ENCODE measurements at regions not wholly inside any gene's neighbourhood (a gene's known extent, or its start where the extent isn't known, plus 50 kb on each side); places are given as distances from the start of the nearest gene placed in this dataset.

DNA sequence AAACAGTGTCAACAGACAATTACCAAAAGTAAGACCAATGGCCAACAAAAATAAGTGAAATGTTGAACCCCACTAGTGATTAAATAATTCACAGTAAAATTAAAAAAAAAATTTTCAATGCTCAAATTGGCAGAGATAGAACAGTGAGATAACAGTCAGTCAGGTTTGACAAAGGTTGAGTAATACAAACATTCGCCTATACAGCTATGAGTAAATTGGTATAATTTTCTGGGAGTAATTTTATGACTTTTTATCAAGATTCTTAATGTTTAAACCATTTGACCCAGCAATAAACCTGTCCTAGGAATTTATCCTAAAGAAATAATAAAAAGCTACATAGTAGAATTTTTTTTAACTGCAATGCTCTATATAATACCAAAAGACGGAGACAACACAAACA is 64.9 kb upstream of the SHH start:
- no peak overlapping the region for H3K4me3 ChIP-seq (ENCODE audit: low read length)
- H3K4me1 ChIP-seq (ENCODE audit: control insufficient read depth, insufficient read depth, low read length): no peaks in the 10 kb centered on the region
- no peaks in the 10 kb centered on the region for H3K36me3 ChIP-seq (ENCODE audit: control insufficient read depth, insufficient read depth, low read length, severe bottlenecking)
- H3K27me3 ChIP-seq (replicated peaks; ENCODE audit: control insufficient read depth, insufficient read depth, low read length): no peaks in the 10 kb centered on the region
- no peaks in the 10 kb centered on the region for H3K9me3 ChIP-seq (ENCODE audit: control insufficient read depth, low read length)
- DNase-seq (ENCODE audit: low read depth): no peak
- no peak overlapping the region for H3K9ac ChIP-seq (ENCODE audit: low read length)

DNA sequence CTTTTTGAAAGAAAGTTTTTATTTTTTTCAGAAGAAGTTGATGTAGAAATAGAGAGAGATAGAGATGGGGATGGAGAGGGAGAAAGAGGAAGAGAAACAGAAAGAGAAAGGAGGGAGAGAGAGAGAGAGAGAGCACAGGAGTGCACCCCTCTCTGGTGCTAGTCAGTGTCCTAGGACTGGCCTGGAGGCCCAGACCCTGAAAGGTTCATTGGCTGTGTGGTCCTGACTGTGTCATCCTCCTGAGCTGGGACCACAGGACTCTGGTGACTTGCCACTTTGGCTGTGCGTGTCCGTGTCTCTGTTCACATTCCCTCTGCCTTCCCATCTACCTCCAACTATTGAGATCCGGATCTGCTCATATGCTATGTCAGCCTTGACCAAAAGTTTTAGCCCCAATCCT is 62.1 kb upstream of the SHH start:
- peaks cover 6% of the 10 kb centered on the region for H3K27me3 ChIP-seq (replicated peaks; ENCODE audit: control insufficient read depth, insufficient read depth, low read length)
- no peak for DNase-seq (ENCODE audit: low read depth)
- no peak overlapping the region for H3K4me3 ChIP-seq (ENCODE audit: low read length)
- no peak overlapping the region for H3K9ac ChIP-seq (ENCODE audit: low read length)
- H3K4me1 ChIP-seq (ENCODE audit: control insufficient read depth, insufficient read depth, low read length): no peaks in the 10 kb centered on the region
- no peaks in the 10 kb centered on the region for H3K36me3 ChIP-seq (ENCODE audit: control insufficient read depth, insufficient read depth, low read length, severe bottlenecking)
- no peaks in the 10 kb centered on the region for H3K9me3 ChIP-seq (ENCODE audit: control insufficient read depth, low read length)

DNA sequence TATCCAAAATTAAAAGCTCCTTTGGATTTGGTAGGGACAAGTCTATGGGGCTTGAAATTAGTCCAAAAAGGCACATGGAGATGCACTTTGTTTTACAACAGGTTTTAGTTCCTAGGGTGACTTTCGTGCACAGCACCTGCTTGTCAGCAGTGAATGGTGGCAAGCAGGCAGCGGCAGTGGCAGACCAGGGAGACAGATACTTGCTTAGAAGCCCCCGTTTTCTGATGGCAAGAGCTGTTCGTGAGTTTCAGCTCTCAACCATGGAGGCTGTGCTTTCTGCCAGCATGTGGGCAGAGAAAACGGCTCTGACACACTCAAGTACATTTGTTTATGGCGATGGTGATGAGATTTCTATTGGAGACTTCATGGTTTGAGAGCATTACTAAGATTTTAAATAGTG is 61.7 kb upstream of the SHH start:
- H3K36me3 ChIP-seq (ENCODE audit: control insufficient read depth, insufficient read depth, low read length, severe bottlenecking): no peaks in the 10 kb centered on the region
- H3K9ac ChIP-seq (ENCODE audit: low read length): no peak overlapping the region
- peaks cover 6% of the 10 kb centered on the region for H3K27me3 ChIP-seq (replicated peaks; ENCODE audit: control insufficient read depth, insufficient read depth, low read length)
- no peak overlapping the region for H3K4me3 ChIP-seq (ENCODE audit: low read length)
- no peak for DNase-seq (ENCODE audit: low read depth)
- no peaks in the 10 kb centered on the region for H3K4me1 ChIP-seq (ENCODE audit: control insufficient read depth, insufficient read depth, low read length)
- peaks cover 4% of the 10 kb centered on the region for H3K9me3 ChIP-seq (ENCODE audit: control insufficient read depth, low read length)

DNA sequence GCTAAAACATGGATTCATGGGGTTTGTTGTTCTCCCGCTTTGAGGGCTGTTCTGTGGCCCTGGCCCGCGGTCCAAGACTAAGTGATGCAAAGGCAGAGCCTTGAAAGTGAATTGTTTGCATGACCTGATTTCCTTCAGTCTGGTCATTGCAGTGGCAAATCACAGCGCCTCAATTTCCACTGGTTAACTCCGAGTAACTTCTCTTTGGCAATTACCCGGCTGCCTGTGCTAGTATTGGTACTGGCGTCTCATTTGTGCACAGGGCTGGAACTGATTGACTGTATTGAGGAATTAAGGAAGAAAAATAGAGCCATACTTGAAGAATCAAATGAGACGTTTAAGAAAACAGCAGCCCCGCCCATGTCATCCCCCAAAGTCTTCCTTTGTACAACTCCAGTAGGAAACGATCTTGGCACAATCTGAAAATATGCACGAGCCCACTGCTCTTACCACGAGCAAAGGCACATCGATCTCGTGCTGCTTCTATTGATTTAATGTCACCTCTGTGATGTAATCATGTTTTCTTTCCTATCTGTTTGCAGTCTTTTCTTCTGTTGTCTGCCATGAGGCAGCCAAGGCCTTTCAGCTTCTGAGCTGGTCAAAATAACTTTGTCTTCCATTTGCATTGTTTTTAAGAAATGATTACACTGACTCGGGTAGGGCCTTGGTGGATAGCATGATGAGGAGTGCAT is 60.6 kb upstream of the SHH start:
- Histone ChIP-seq H3K9ac (ENCODE audit: low read length) (no peak overlapping the region), H3K4me3 (ENCODE audit: low read length) (no peak overlapping the region), H3K27me3 (replicated peaks; ENCODE audit: control insufficient read depth, insufficient read depth, low read length) (peaks cover 6% of the 10 kb centered on the region), H3K4me1 (ENCODE audit: control insufficient read depth, insufficient read depth, low read length) (no peaks in the 10 kb centered on the region), H3K9me3 (ENCODE audit: control insufficient read depth, low read length) (peaks cover 8% of the 10 kb centered on the region), H3K36me3 (ENCODE audit: control insufficient read depth, insufficient read depth, low read length, severe bottlenecking) (no peaks in the 10 kb centered on the region)
- DNase-seq (ENCODE audit: low read depth): no peak

DNA sequence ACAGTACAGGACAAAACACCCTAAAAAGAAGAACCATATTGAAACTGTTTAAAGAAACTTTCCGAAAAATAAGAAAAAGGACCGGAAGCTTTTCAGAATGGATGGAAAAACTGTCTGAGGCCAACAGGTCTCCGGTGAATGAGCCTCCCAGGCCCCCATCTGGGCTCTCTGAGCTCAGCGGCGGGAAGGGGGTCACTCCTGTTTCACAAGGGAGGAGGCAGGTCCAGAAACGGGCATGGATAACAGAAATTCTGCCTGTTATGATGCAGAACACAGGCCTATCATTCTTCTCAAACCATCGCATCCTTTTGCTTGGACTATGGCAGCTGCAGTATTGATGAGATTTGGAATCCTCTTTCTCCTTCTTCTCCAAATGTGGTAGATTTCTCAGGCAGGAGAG is 58.9 kb upstream of the SHH start:
- no peak for DNase-seq (ENCODE audit: low read depth)
- Histone ChIP-seq H3K9ac (ENCODE audit: low read length) (no peak overlapping the region), H3K4me3 (ENCODE audit: low read length) (no peak overlapping the region), H3K36me3 (ENCODE audit: control insufficient read depth, insufficient read depth, low read length, severe bottlenecking) (no peaks in the 10 kb centered on the region), H3K9me3 (ENCODE audit: control insufficient read depth, low read length) (peaks cover 8% of the 10 kb centered on the region), H3K4me1 (ENCODE audit: control insufficient read depth, insufficient read depth, low read length) (no peaks in the 10 kb centered on the region), H3K27me3 (replicated peaks; ENCODE audit: control insufficient read depth, insufficient read depth, low read length) (peaks cover 6% of the 10 kb centered on the region)

DNA sequence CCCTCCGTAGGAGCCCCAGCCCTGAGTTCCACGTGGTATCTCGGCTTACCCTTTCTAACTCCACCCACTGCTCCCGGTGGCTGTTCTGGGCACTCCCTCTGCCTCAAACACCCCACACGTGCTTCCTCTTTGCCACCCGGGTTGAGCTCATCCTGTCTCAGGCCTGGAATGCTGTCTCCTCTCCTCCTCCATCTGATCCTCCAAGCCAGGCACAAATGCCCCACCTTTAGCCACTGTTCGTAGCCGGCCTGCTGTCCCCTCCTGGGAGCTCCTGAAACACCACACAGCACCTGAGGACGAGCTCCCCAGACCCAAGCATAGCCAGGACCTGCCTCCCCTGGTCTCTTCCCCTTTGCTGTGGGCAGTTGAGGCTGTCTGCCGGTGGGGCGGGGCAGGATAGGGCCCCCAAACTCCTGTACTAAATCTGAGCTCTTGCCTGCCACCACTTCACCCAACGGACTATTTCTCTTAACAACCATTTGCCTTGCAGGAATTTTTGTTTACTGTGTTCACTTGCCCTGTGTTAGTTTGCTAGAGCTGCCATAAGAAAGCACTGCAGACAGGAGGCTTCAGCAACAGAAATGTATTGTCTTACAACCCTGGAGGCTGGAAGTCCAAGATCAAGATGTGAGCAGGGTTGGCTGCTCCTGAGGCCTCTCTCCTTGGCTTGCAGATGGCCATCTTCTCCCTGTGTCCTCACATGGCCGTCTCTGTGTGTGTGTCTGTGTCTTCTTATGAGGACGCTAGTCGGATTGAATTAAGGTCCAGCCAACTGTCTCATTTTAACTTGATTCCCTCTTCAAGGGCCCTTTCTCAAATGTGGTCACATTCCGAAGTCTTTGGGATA is 58.3 kb upstream of the SHH start:
- no peak overlapping the region for H3K9ac ChIP-seq (ENCODE audit: low read length)
- H3K4me1 ChIP-seq (ENCODE audit: control insufficient read depth, insufficient read depth, low read length): no peaks in the 10 kb centered on the region
- no peak for DNase-seq (ENCODE audit: low read depth)
- no peak overlapping the region for H3K4me3 ChIP-seq (ENCODE audit: low read length)
- no peaks in the 10 kb centered on the region for H3K36me3 ChIP-seq (ENCODE audit: control insufficient read depth, insufficient read depth, low read length, severe bottlenecking)
- peaks cover 8% of the 10 kb centered on the region for H3K9me3 ChIP-seq (ENCODE audit: control insufficient read depth, low read length)
- H3K27me3 ChIP-seq (replicated peaks; ENCODE audit: control insufficient read depth, insufficient read depth, low read length): peaks cover 12% of the 10 kb centered on the region

DNA sequence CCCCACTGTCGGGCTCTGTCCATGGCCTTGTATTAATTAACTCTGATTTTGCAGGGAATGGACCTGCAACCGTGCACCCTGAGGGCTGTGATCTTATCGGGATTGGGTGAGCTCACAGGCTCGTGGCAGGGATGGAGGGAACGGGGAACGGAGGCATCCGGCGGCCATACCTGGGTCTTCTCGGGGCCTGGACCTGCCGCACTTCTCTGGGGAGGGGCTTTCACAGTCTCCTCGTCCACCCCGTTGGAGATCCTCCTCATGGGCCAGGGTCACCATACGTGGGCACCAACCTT is 57.5 kb upstream of the SHH start:
- Histone ChIP-seq H3K9me3 (ENCODE audit: control insufficient read depth, low read length) (peaks cover 8% of the 10 kb centered on the region), H3K27me3 (replicated peaks; ENCODE audit: control insufficient read depth, insufficient read depth, low read length) (peaks cover 15% of the 10 kb centered on the region), H3K9ac (ENCODE audit: low read length) (no peak overlapping the region), H3K36me3 (ENCODE audit: control insufficient read depth, insufficient read depth, low read length, severe bottlenecking) (no peaks in the 10 kb centered on the region), H3K4me3 (ENCODE audit: low read length) (no peak overlapping the region), H3K4me1 (ENCODE audit: control insufficient read depth, insufficient read depth, low read length) (no peaks in the 10 kb centered on the region)
- DNase-seq (ENCODE audit: low read depth): no peak

DNA sequence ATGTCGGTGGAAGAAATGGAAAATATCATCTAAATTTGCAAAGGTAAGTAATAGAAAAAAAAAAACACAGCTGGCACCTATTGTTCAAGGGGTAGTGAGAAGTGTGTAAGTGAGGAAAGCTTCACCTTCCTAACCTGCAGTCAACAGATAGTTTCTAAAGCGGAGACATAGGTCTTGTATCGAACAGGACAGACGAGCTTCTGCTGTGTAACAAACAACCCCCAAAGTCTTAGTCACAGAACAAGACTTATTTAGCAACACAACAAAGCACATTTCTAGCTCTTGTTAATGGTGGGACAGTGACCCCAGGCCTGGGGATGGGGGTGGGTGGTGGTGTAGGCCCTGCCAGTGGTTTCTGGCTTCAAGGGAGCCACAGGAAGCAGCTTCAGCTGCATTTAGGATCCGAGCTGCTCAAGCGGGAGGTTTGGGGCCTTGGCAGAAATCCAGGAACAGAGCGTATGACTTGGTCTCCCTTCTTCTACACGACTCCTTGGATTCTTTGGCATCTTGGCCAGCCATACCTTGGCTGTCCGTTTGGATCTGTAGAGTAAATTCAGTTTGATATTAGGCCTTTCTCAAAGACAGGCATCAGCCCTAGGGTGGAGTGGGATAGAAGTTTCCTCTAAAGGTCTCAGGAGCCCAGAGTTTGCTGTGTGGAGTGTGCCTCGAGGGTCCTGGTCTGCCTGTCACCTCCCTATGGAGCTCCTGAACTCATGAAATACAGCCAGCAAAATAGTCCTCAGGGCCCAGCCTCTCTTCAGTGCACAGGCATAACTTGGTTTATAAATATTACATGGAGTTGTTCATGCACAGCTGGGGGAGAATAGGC is 56.9 kb upstream of the SHH start:
- no peak for DNase-seq (ENCODE audit: low read depth)
- H3K9ac ChIP-seq (ENCODE audit: low read length): no peak overlapping the region
- H3K36me3 ChIP-seq (ENCODE audit: control insufficient read depth, insufficient read depth, low read length, severe bottlenecking): no peaks in the 10 kb centered on the region

DNA sequence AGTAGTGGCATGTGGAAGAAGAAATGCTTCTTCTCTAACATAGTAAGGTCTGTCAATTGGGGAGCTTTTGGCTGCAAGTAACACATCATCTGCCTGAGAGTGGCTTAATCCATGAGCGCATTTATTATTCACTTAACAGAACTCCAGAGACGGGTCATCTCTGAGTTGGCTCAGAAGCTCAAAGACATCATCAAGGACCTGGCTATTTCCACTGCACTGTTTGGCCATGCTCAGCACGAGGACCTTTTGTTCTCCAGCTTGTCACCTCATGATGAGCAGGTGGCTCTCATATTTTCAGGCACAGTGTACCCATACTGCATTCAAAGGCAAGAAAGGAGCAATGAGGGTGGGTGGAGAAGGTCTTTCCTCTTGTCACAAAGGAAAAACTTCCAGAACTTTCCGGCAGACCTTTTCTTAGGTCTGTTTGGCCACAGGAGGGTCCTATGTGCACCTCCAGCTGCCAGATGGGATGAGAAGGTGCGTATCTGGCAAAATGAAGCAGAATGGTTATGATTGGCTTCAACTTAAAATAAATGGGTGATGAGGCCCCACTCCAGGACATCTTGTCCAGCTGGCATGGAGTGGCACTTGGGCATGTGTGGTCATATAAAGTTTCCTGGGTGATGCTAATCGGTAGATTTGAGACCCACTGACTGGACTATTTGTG is 55.6 kb upstream of the SHH start:
- no peak for DNase-seq (ENCODE audit: low read depth)
- H3K36me3 ChIP-seq (ENCODE audit: control insufficient read depth, insufficient read depth, low read length, severe bottlenecking): no peaks in the 10 kb centered on the region
- no peak overlapping the region for H3K9ac ChIP-seq (ENCODE audit: low read length)
- peaks cover 8% of the 10 kb centered on the region for H3K9me3 ChIP-seq (ENCODE audit: control insufficient read depth, low read length)
- H3K4me1 ChIP-seq (ENCODE audit: control insufficient read depth, insufficient read depth, low read length): no peaks in the 10 kb centered on the region
- H3K4me3 ChIP-seq (ENCODE audit: low read length): no peak overlapping the region
- H3K27me3 ChIP-seq (replicated peaks; ENCODE audit: control insufficient read depth, insufficient read depth, low read length): peaks cover 15% of the 10 kb centered on the region

More for the DNA sequence above, 56.9 kb upstream of the SHH start:
- peaks cover 15% of the 10 kb centered on the region for H3K27me3 ChIP-seq (replicated peaks; ENCODE audit: control insufficient read depth, insufficient read depth, low read length)
- no peaks in the 10 kb centered on the region for H3K4me1 ChIP-seq (ENCODE audit: control insufficient read depth, insufficient read depth, low read length)
- peaks cover 8% of the 10 kb centered on the region for H3K9me3 ChIP-seq (ENCODE audit: control insufficient read depth, low read length)
- no peak overlapping the region for H3K4me3 ChIP-seq (ENCODE audit: low read length)

DNA sequence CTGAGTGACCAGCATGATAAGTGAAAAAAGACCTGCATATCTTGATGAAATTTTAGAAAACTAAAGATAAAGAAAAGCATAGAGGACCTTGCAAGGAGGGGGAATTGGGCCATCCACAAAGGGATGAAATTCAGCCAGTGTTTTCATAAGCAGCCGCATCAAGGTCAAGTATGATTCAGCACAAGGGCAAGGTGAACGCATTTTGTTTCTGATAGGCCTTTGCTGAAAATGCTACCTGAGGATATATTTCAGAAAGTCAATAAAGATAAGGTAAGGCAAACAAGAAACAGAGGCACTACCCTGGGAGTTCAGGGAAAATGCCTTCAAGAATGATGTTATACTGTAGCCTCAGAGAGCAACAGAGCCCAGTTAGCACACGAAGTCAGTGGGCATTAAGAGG is 55.0 kb upstream of the SHH start:
- no peak overlapping the region for H3K4me3 ChIP-seq (ENCODE audit: low read length)
- no peaks in the 10 kb centered on the region for H3K36me3 ChIP-seq (ENCODE audit: control insufficient read depth, insufficient read depth, low read length, severe bottlenecking)
- no peak for DNase-seq (ENCODE audit: low read depth)
- H3K9ac ChIP-seq (ENCODE audit: low read length): no peak overlapping the region
- H3K9me3 ChIP-seq (ENCODE audit: control insufficient read depth, low read length): peaks cover 8% of the 10 kb centered on the region
- H3K27me3 ChIP-seq (replicated peaks; ENCODE audit: control insufficient read depth, insufficient read depth, low read length): peaks cover 19% of the 10 kb centered on the region
- H3K4me1 ChIP-seq (ENCODE audit: control insufficient read depth, insufficient read depth, low read length): no peaks in the 10 kb centered on the region

Measured in adipocyte (in vitro differentiated cells).